PFSK-1 (cell line): ENCODE measurements at regions not wholly inside any gene's neighbourhood (a gene's known extent, or its start where the extent isn't known, plus 50 kb on each side); places are given as distances from the start of the nearest gene placed in this dataset.

Experiments used
- FOXP2 ChIP-seq: optimal IDR thresholded peaks from 2 replicates; pipeline ENCODE3; 2011; ENCODE audit warnings: borderline replicate concordance, control low read depth, inconsistent platforms; ENCODE audit not compliant: insufficient read depth; ENCODE audit errors: extremely low read length, extremely low read depth
- POLR2AphosphoS5 ChIP-seq: IDR thresholded peaks from 2 replicates; pipeline ENCODE4 v1.6.1; 2012; ENCODE audit warnings: low read depth, mild to moderate bottlenecking, control low read depth, low read length, moderate library complexity
- REST ChIP-seq, 2 experiments: IDR thresholded peaks; 2 replicates each; pipeline versions ENCODE4 v1.6.1 to v1.8.0; 2011 to 2012; ENCODE audit warnings: low read depth in 2 of 2, low read length in 2 of 2, control low read depth in 1 of 2, inconsistent platforms in 1 of 2, mild to moderate bottlenecking in 1 of 2, moderate library complexity in 1 of 2; ENCODE audit not compliant: insufficient read depth in 1 of 2
- SIN3A ChIP-seq: IDR thresholded peaks from 2 replicates; pipeline ENCODE4 v1.6.1; 2012; ENCODE audit warnings: mild to moderate bottlenecking, low read length, moderate library complexity, borderline replicate concordance; ENCODE audit not compliant: insufficient read depth
- TAF1 ChIP-seq: IDR thresholded peaks from 2 replicates; pipeline ENCODE4 v1.6.1; 2012; ENCODE audit warnings: low read length, control low read depth, borderline replicate concordance; ENCODE audit not compliant: insufficient read depth

- TF ChIP-seq SIN3A (no peak), FOXP2 (no peak), REST (IDR thresholded peaks at IDR 0.05; ENCODE audit: insufficient read depth in 1 of 2, low read depth in 2 of 2, low read length in 2 of 2) (no peak), TAF1 (no peak), POLR2AphosphoS5 (no peak)
These were observed 53.5 kb upstream of the ADAMTS9 start for GRCh38 chr3:64741341-64741740.

GRCh38 chr3:64739971-64740631 is 52.3 kb upstream of the ADAMTS9 start:
- TF ChIP-seq TAF1, result no peak
